ENCODE measurements at regions not wholly inside any gene's neighbourhood (a gene's known extent, or its start where the extent isn't known, plus 50 kb on each side); places are given as distances from the start of the nearest gene placed in this dataset.

GRCh38 chr16:75806487-75806886, 80.2 kb upstream of the CPHXL start:
- TF ChIP-seq, protein P1, sequence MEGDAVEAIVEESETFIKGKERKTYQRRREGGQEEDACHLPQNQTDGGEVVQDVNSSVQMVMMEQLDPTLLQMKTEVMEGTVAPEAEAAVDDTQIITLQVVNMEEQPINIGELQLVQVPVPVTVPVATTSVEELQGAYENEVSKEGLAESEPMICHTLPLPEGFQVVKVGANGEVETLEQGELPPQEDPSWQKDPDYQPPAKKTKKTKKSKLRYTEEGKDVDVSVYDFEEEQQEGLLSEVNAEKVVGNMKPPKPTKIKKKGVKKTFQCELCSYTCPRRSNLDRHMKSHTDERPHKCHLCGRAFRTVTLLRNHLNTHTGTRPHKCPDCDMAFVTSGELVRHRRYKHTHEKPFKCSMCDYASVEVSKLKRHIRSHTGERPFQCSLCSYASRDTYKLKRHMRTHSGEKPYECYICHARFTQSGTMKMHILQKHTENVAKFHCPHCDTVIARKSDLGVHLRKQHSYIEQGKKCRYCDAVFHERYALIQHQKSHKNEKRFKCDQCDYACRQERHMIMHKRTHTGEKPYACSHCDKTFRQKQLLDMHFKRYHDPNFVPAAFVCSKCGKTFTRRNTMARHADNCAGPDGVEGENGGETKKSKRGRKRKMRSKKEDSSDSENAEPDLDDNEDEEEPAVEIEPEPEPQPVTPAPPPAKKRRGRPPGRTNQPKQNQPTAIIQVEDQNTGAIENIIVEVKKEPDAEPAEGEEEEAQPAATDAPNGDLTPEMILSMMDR (IDR thresholded peaks at IDR 0.05): no peak
- TF ChIP-seq POLR2A (IDR thresholded peaks at IDR 0.05): no peak
